Activated T-cell treated with anti-CD3 and anti-CD28 coated beads, Interleukin-2, amount 50 U/mL, for 72 hours (primary cell): ENCODE measurements at regions not wholly inside any gene's neighbourhood (a gene's known extent, or its start where the extent isn't known, plus 50 kb on each side); places are given as distances from the start of the nearest gene placed in this dataset.

Experiments used
- ATAC-seq, 2 donors: fragments of 150-1000 bp; cut with Tn5 transposase; replicated peaks in 1 of 2; 2 replicates each; pipeline ENCODE4 v1.10.0; 2021; ENCODE audit warnings: moderate library complexity in 2 of 2, mild to moderate bottlenecking in 1 of 2
- DNase-seq, 2 donors: peaks; one replicate each; pipeline ENCODE4 v3.0.0; 2021 to 2022; ENCODE audit warnings: mixed read lengths in 1 of 2
- H3K27ac Mint-ChIP-seq: one replicate; pipeline ENCODE4 v1.8.0; 2022; ENCODE audit warnings: mild to moderate bottlenecking, moderate library complexity, mixed read lengths
- H3K27me3 Mint-ChIP-seq: one replicate; pipeline ENCODE4 v1.8.0; 2022; ENCODE audit warnings: low read depth, mixed read lengths
- H3K36me3 Mint-ChIP-seq, 2 donors: one replicate each; pipeline ENCODE4 v1.8.0; 2022; ENCODE audit warnings: mixed read lengths in 2 of 2, mild to moderate bottlenecking in 1 of 2; ENCODE audit not compliant: insufficient read depth in 2 of 2
- H3K4me1 Mint-ChIP-seq: one replicate; pipeline ENCODE4 v1.8.0; 2022; ENCODE audit warnings: low read depth, mixed read lengths
- H3K4me3 Mint-ChIP-seq, 2 donors: one replicate each; pipeline ENCODE4 v1.8.0; 2022; ENCODE audit warnings: mild to moderate bottlenecking in 2 of 2, mixed read lengths in 2 of 2, moderate library complexity in 2 of 2
- H3K9me3 Mint-ChIP-seq, 2 donors: one replicate each; pipeline ENCODE4 v1.8.0; 2022; ENCODE audit warnings: mixed read lengths in 2 of 2

- H3K9me3 Mint-ChIP-seq: no peaks in the 10 kb centered on the region
- ATAC-seq (no peak), DNase-seq (no peak)
- peak overlapping the region in 1 of 2 donors; percentile 89 for H3K4me3 Mint-ChIP-seq
- H3K27me3 Mint-ChIP-seq: peaks cover 66% of the 10 kb centered on the region
- H3K4me1 Mint-ChIP-seq: peaks cover 17% of the 10 kb centered on the region
- H3K36me3 Mint-ChIP-seq: no peaks in the 10 kb centered on the region
- no peak overlapping the region for H3K27ac Mint-ChIP-seq
These were observed 69.0 kb upstream of the CAPRIN2 start for GRCh38 chr12:30823764-30824163.

DNA sequence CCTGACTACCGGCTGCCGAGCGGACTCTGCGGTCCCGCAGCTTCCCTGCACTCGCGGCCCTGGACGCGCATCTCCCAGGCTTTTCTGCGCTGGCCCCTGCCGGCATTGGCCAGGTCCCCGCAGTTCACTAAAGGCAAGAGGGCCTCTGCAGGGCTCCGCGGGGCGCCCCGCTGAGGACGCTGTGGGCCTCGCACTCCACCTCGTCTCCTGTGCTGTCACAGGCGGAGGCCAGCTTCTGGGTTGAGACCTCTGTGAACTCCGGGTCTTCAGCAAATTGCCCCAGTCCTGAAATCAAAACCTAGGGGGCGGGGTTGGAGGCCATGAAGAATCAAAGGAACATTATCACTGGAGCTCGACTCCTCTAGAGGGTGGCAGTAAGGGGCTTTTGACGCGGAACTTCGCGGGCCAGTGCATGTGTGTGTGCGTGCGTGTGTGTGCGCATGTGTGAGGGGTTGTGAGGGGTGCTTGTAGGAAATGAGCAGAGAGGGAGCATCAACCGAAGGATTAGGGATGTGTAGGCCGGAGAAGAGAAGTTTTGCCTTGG is 68.5 kb upstream of the CAPRIN2 start:
- H3K4me3 Mint-ChIP-seq: peak overlapping the region; percentile 89 to 92
- peaks cover 17% of the 10 kb centered on the region for H3K4me1 Mint-ChIP-seq
- no peaks in the 10 kb centered on the region for H3K36me3 Mint-ChIP-seq
- DNase-seq (peak; percentile 41 to 49), ATAC-seq (peak; percentile 82 to 86)
- no peak overlapping the region for H3K27ac Mint-ChIP-seq
- H3K9me3 Mint-ChIP-seq: no peaks in the 10 kb centered on the region
- peaks cover 69% of the 10 kb centered on the region for H3K27me3 Mint-ChIP-seq

GRCh38 chr12:30822385-30823155 is 67.8 kb upstream of the CAPRIN2 start:
- Mint-ChIP-seq H3K9me3 (no peaks in the 10 kb centered on the region), H3K27ac (no peak overlapping the region), H3K4me3 (peak overlapping the region; percentile 89 to 92), H3K4me1 (peaks cover 17% of the 10 kb centered on the region), H3K36me3 (no peaks in the 10 kb centered on the region), H3K27me3 (peaks cover 63% of the 10 kb centered on the region)
- ATAC-seq (peak; percentile 76 to 77), DNase-seq (peak; percentile 36 to 38)

GRCh38 chr12:30820406-30820946 is 65.7 kb upstream of the CAPRIN2 start:
- Mint-ChIP-seq H3K36me3 (no peaks in the 10 kb centered on the region), H3K27me3 (peaks cover 66% of the 10 kb centered on the region), H3K4me3 (no peak overlapping the region), H3K27ac (no peak overlapping the region), H3K4me1 (peaks cover 17% of the 10 kb centered on the region), H3K9me3 (no peaks in the 10 kb centered on the region)
- DNase-seq: no peak
- ATAC-seq: no peak

DNA sequence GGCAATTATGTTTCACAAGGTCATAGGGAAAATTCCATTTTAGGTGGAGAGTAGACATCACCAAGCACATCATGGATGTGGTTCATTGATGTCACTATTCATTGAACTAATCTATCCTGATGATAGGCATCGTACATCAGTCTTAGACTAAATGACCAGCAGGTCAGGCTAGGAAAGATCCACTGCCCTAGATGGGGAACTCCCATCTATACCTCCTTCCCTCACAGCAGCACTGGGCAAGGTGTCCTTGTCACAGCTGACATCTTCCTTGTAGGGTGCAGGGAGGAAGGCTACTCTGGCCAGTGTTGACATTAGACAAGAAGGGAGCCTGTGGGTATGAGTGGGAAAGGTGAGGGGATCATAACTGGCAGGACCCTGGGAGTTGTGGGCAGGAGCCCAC is 63.8 kb upstream of the CAPRIN2 start:
- Mint-ChIP-seq H3K9me3 (no peaks in the 10 kb centered on the region), H3K36me3 (no peaks in the 10 kb centered on the region), H3K4me3 (no peak overlapping the region), H3K4me1 (peaks cover 17% of the 10 kb centered on the region), H3K27me3 (peaks cover 50% of the 10 kb centered on the region), H3K27ac (no peak overlapping the region)
- no peak for ATAC-seq
- DNase-seq: no peak

DNA sequence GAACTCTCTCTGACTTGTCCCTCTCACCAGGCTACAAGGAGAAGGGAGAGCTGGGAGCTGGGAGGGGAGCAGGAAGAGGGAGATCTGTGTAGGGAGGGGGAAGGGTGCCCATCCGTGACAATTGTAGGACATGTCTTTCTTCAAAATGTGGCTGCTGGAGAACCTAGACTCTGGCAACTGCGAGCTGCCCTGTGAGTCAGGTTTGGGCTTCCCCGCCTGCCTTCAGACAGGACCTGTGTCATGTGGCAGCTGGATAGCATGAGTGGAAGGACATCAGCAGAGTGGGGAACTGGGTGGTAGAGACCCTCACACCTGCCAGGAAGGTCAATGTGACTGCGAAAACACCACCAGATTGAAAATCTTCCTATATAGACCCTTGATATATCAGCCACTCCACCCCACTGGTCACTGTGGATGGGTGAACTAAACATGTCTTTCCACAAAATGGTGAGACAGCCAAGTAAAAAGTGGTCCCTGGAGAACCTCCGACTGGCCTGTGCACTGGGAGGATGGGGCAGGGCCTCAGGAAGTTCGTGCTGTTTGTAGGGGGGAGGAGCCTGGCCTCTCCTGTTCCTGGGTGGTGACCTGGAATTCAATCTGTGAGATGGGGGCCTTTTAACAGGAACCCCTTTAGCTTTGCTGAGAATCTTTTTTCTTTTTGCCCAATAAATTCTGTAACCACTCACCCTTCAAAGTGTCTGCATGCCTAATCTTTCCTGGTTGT is 62.2 kb upstream of the CAPRIN2 start:
- H3K4me1 Mint-ChIP-seq: peaks cover 4% of the 10 kb centered on the region
- H3K9me3 Mint-ChIP-seq: no peaks in the 10 kb centered on the region
- no peak overlapping the region for H3K4me3 Mint-ChIP-seq
- no peak overlapping the region for H3K27ac Mint-ChIP-seq
- DNase-seq (no peak), ATAC-seq (no peak)
- H3K36me3 Mint-ChIP-seq: no peaks in the 10 kb centered on the region
- peaks cover 42% of the 10 kb centered on the region for H3K27me3 Mint-ChIP-seq

DNA sequence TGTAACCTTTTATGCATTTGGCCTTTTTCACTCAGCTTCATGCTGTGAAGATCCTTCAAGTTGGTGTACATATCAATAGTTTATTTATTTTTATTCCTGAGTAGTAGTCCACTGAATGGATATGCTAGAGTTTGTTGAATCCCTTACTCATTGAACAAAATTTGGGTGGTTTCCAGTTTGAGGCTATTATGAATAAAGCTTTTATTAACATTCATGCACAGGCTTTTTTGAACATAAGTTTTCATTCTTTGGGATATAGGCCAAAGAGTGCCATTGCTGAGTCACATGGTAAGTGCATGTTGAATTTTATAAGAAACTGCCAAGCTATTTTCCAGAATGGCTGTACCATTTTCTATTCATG is 59.5 kb upstream of the CAPRIN2 start:
- no peaks in the 10 kb centered on the region for H3K4me1 Mint-ChIP-seq
- H3K27ac Mint-ChIP-seq: no peak overlapping the region

GRCh38 chr12:30813525-30814294 is 59.0 kb upstream of the CAPRIN2 start:
- Mint-ChIP-seq H3K4me3 (no peak overlapping the region), H3K27ac (no peak overlapping the region), H3K9me3 (no peaks in the 10 kb centered on the region), H3K36me3 (no peaks in the 10 kb centered on the region), H3K4me1 (no peaks in the 10 kb centered on the region), H3K27me3 (peaks cover 26% of the 10 kb centered on the region)
- DNase-seq: no peak
- ATAC-seq: peak; percentile 50 to 75

More for the DNA sequence above, 59.5 kb upstream of the CAPRIN2 start:
- no peaks in the 10 kb centered on the region for H3K36me3 Mint-ChIP-seq
- DNase-seq (no peak), ATAC-seq (no peak)
- no peak overlapping the region for H3K4me3 Mint-ChIP-seq
- H3K9me3 Mint-ChIP-seq: no peaks in the 10 kb centered on the region
- H3K27me3 Mint-ChIP-seq: peaks cover 27% of the 10 kb centered on the region

GRCh38 chr12:30811966-30812365 is 57.2 kb upstream of the CAPRIN2 start:
- DNase-seq (no peak), ATAC-seq (no peak)
- H3K4me1 Mint-ChIP-seq: no peaks in the 10 kb centered on the region
- H3K4me3 Mint-ChIP-seq: no peak overlapping the region
- no peak overlapping the region for H3K27ac Mint-ChIP-seq
- H3K36me3 Mint-ChIP-seq: peaks cover 0 to 2% of the 10 kb centered on the region in 2 donors
- peaks cover 23% of the 10 kb centered on the region for H3K27me3 Mint-ChIP-seq
- no peaks in the 10 kb centered on the region for H3K9me3 Mint-ChIP-seq

GRCh38 chr12:30810918-30811317 is 56.2 kb upstream of the CAPRIN2 start:
- no peak overlapping the region for H3K27ac Mint-ChIP-seq
- no peaks in the 10 kb centered on the region for H3K4me1 Mint-ChIP-seq
- no peak for ATAC-seq
- H3K36me3 Mint-ChIP-seq: peaks cover 0 to 2% of the 10 kb centered on the region in 2 donors
- no peaks in the 10 kb centered on the region for H3K9me3 Mint-ChIP-seq
- peaks cover 14% of the 10 kb centered on the region for H3K27me3 Mint-ChIP-seq
- no peak for DNase-seq
- H3K4me3 Mint-ChIP-seq: no peak overlapping the region

- Mint-ChIP-seq H3K4me3 (no peak overlapping the region), H3K27ac (no peak overlapping the region), H3K27me3 (peaks cover 6% of the 10 kb centered on the region), H3K9me3 (no peaks in the 10 kb centered on the region), H3K4me1 (no peaks in the 10 kb centered on the region), H3K36me3 (peaks cover 0 to 2% of the 10 kb centered on the region in 2 donors)
- ATAC-seq (no peak), DNase-seq (no peak)
These were observed 52.9 kb upstream of the CAPRIN2 start for GRCh38 chr12:30807695-30808034.

DNA sequence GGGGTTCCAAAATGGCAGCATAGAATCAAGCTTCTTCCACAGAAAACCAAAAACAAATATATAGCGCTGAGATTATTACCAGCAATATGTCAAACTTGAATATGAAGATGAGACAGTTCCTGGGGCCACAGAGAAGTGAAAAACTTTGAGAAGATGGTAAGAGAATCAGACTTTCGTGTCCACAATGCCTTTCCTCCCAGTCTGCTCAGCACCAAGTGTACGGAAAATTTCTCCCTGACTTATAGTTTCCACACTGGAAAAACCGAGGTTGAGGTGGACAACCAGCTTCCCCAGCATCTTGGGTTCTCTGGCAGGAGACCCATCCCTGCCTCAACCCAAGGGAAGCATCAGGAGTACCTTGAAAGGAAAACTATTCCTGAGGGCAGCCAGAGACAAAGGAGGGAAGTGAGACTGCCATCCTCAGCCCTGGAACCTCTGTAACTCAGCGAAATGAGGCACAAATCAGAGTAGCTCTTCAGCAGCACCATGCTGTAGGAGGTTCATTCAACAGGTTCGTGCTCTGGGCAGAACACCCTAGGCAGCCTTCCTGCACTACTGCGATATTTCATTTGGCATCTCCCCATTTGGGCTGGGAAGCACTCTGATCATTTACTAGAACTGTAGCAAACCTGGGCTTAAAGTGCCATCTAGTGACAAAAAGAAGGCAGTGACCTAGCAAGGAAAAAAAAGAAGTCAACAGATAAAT is 52.4 kb upstream of the CAPRIN2 start:
- H3K9me3 Mint-ChIP-seq: no peaks in the 10 kb centered on the region
- H3K27me3 Mint-ChIP-seq: peaks cover 6% of the 10 kb centered on the region
- H3K36me3 Mint-ChIP-seq: peaks cover 0 to 2% of the 10 kb centered on the region in 2 donors
- no peak overlapping the region for H3K27ac Mint-ChIP-seq
- ATAC-seq (peak; percentile 56 to 66), DNase-seq (peak; percentile 11 to 21)
- no peaks in the 10 kb centered on the region for H3K4me1 Mint-ChIP-seq
- H3K4me3 Mint-ChIP-seq: no peak overlapping the region
